GM12878 (cell line): ENCODE measurements at regions not wholly inside any gene's neighbourhood (a gene's known extent, or its start where the extent isn't known, plus 50 kb on each side); places are given as distances from the start of the nearest gene placed in this dataset.

Experiments
- ATAC-seq: fragments of 200-7000 bp; cut with Tn5 transposase; 3 replicates; pipeline ENCODE4 v1.9.1; 2020; ENCODE audit warnings: mild to moderate bottlenecking, moderate library complexity
- BruUV-seq: library from RNA; stranded (reverse); fragments of 400-500 nt; replicated peaks from 2 replicates; lab custom pipeline; 2021; lab: Mats Ljungman, UMichigan
- CTCF ChIA-PET: fragments of 300-600 bp; sonication (Branson Sonifier 250); formaldehyde crosslinking; extraction: SDS; loops from one replicate; lab custom pipeline; 2021; ENCODE audit warnings: inconsistent platforms; lab: Yijun Ruan, JAX
- POLR2A ChIA-PET: fragments of 350-600 bp; formaldehyde crosslinking; extraction: SDS; loops from one replicate; lab custom pipeline; 2021; ENCODE audit warnings: inconsistent platforms; lab: Charles Lee
- RAD21 ChIA-PET: fragments of 300-600 bp; sonication (Branson Sonifier 250); formaldehyde crosslinking; loops from one replicate; lab custom pipeline; 2023; ENCODE audit warnings: antibody characterized with exemption; ENCODE audit not compliant: unreplicated experiment; lab: Charles Lee
- SMC1A ChIA-PET: fragments of 300-600 bp; sonication (Branson Sonifier 250); formaldehyde crosslinking; loops from one replicate; lab custom pipeline; 2023; ENCODE audit not compliant: unreplicated experiment, uncharacterized antibody; lab: Charles Lee
- DNase-seq: peaks from one replicate; pipeline ENCODE4 v3.0.0-alpha.2; 2011; ENCODE audit warnings: low read depth, low spot score
- FAIRE-seq: peaks from 3 replicates; lab custom pipeline; 2011; peaks lifted over from hg19 to GRCh38; lab: Jason Lieb, UNC
- H2AFZ ChIP-seq: 2 replicates; pipeline ENCODE4 v1.6.0; 2011; ENCODE audit warnings: low read depth, low read length, control low read depth; ENCODE audit not compliant: control insufficient read depth
- H3K27ac ChIP-seq: 2 replicates; pipeline ENCODE4 v1.5.1; 2011; ENCODE audit warnings: control low read depth; ENCODE audit not compliant: control insufficient read depth, insufficient read depth
- H3K27me3 ChIP-seq, 2 experiments: replicated peaks in 1 of 2; 2 replicates each; pipeline versions ENCODE4 v1.6.0 to v1.6.1; 2011; ENCODE audit warnings: low read length in 1 of 2; ENCODE audit not compliant: control insufficient read depth in 2 of 2, insufficient read depth in 2 of 2
- H3K36me3 ChIP-seq, 2 experiments: 2 replicates each; pipeline ENCODE4 v1.5.1; 2011; ENCODE audit warnings: low read length in 1 of 2; ENCODE audit not compliant: control insufficient read depth in 2 of 2, insufficient read depth in 2 of 2
- H3K4me1 ChIP-seq: 2 replicates; pipeline ENCODE4 v1.6.1; 2011; ENCODE audit warnings: mild to moderate bottlenecking, low read length, moderate library complexity, mixed read lengths; ENCODE audit not compliant: control insufficient read depth, insufficient read depth
- H3K4me2 ChIP-seq: 2 replicates; pipeline ENCODE4 v1.6.0; 2011; ENCODE audit warnings: control low read depth; ENCODE audit not compliant: control insufficient read depth, insufficient read depth
- H3K4me3 ChIP-seq: fragments of 200-600 bp; sonication (generic); 2 replicates; pipeline ENCODE4 v1.5.1; 2016
- H3K79me2 ChIP-seq: 2 replicates; pipeline ENCODE4 v1.6.0; 2011; ENCODE audit warnings: low read length; ENCODE audit not compliant: control insufficient read depth, insufficient read depth
- H3K9ac ChIP-seq: 2 replicates; pipeline ENCODE4 v1.8.0; 2011; ENCODE audit warnings: low read length, control low read depth, mixed read lengths; ENCODE audit not compliant: control insufficient read depth, insufficient read depth
- H3K9me3 ChIP-seq: replicated peaks from 3 replicates; pipeline ENCODE4 v1.5.1; 2011; ENCODE audit warnings: mild to moderate bottlenecking, low read length; ENCODE audit not compliant: control insufficient read depth, insufficient read depth
- H4K20me1 ChIP-seq: 2 replicates; pipeline ENCODE4 v1.6.0; 2011; ENCODE audit not compliant: control insufficient read depth, insufficient read depth
- CBX5 ChIP-seq: sonication (generic); IDR thresholded peaks from 2 replicates; pipeline ENCODE4 v1.6.1; 2016; ENCODE audit warnings: low read depth, moderate library complexity, mild to moderate bottlenecking, inconsistent platforms
- E2F4 ChIP-seq: IDR thresholded peaks from 2 replicates; pipeline ENCODE4 v1.6.1; 2012; ENCODE audit warnings: low read depth, low read length, improper control_type of control experiment
- JUNB ChIP-seq: IDR thresholded peaks from 2 replicates; pipeline ENCODE4 v1.6.1; 2016; ENCODE audit warnings: antibody characterized with exemption, mild to moderate bottlenecking
- MEF2A ChIP-seq: IDR thresholded peaks from 2 replicates; pipeline ENCODE4 v1.6.1; 2011; ENCODE audit warnings: low read depth, mild to moderate bottlenecking, low read length, moderate library complexity; ENCODE audit not compliant: insufficient read depth
- MXI1 ChIP-seq: fragments of 150-350 bp; IDR thresholded peaks from 2 replicates; pipeline ENCODE4 v1.6.1; 2011; ENCODE audit warnings: low read depth, mild to moderate bottlenecking, inconsistent platforms, low read length, improper control_type of control experiment
- PRDM15 ChIP-seq: fragments of 450-650 bp; formaldehyde crosslinking; IDR thresholded peaks from 2 replicates; pipeline ENCODE4 v1.4.0; 2020; ENCODE audit warnings: mild to moderate bottlenecking, moderate library complexity
- RBBP5 ChIP-seq: fragments of 200-600 bp; sonication (generic); conservative IDR thresholded peaks from 2 replicates; pipeline ENCODE4 v1.6.1; 2016
- SKIL ChIP-seq: fragments of 450-650 bp; IDR thresholded peaks from 2 replicates; pipeline ENCODE4 v1.6.1; 2017; ENCODE audit warnings: mild to moderate bottlenecking, low read depth, inconsistent platforms; ENCODE audit not compliant: poor library complexity, severe bottlenecking
- SMARCA5 ChIP-seq: fragments of 450-650 bp; IDR thresholded peaks from 2 replicates; pipeline ENCODE4 v1.6.1; 2017; ENCODE audit warnings: mild to moderate bottlenecking
- SREBF1 ChIP-seq: IDR thresholded peaks from 2 replicates; pipeline ENCODE4 v1.6.1; 2012; ENCODE audit warnings: mild to moderate bottlenecking, low read length
- SRF ChIP-seq, 2 experiments: IDR thresholded peaks; 2 replicates each; pipeline ENCODE4 v1.6.1; 2011; ENCODE audit warnings: low read depth in 2 of 2, low read length in 2 of 2, mild to moderate bottlenecking in 1 of 2, moderate library complexity in 1 of 2
- TCF3 ChIP-seq: IDR thresholded peaks from 2 replicates; pipeline ENCODE4 v1.6.1; 2012; ENCODE audit warnings: low read depth, mild to moderate bottlenecking, low read length, borderline replicate concordance; ENCODE audit not compliant: insufficient read depth
- ZBTB4 ChIP-seq: fragments of 450-650 bp; formaldehyde crosslinking; IDR thresholded peaks from 2 replicates; pipeline ENCODE4 v1.4.0; 2022; ENCODE audit warnings: mild to moderate bottlenecking, moderate library complexity
- WGBS: methylation state at CpG from one replicate; pipeline ENCODE4 v1.1.6; 2016; ENCODE audit warnings: low lambda C conversion rate; ENCODE audit not compliant: insufficient replicate concordance, insufficient coverage; ENCODE audit errors: missing lambda C conversion rate; 5-methylcytosine and 5-hydroxymethylcytosine counted together
- in situ Hi-C: fragments of 300-500 bp; cut with MboI; formaldehyde crosslinking; loops from 9 replicates; pipeline ENCODE4 v1.14.3; 2018; ENCODE audit warnings: mixed read lengths
- intact Hi-C: fragments of 100-400 bp; cut with micrococcal nuclease; formaldehyde crosslinking; loops from one replicate; pipeline ENCODE4 v1.14.2; 2022; ENCODE audit not compliant: unreplicated experiment

GRCh38 chr4:175325230-175325629 lies 407.1 kb downstream of the ADAM29 start (continued):
- no peak for TF ChIP-seq E2F4

GRCh38 chr4:175326796-175327195 lies 408.6 kb downstream of the ADAM29 start:
- ATAC-seq: no peak
- no peak for TF ChIP-seq PRDM15 (CRISPR knock-in tag)
- no peak for TF ChIP-seq ZBTB4
- no peak for TF ChIP-seq MXI1
- no peak for TF ChIP-seq SREBF1
- TF ChIP-seq SKIL: no peak
- no peak for TF ChIP-seq MEF2A
- TF ChIP-seq SRF (IDR thresholded peaks at IDR 0.05; ENCODE audit: low read depth in 2 of 2, low read length in 2 of 2): no peak
- TF ChIP-seq RBBP5: no peak
- no peak for TF ChIP-seq JUNB
- TF ChIP-seq TCF3: no peak
- TF ChIP-seq CBX5: no peak
- no peak for TF ChIP-seq SMARCA5

More at GRCh38 chr4:175326796-175327195, 408.6 kb downstream of the ADAM29 start:
- Histone ChIP-seq H3K4me1 (no peaks in the 10 kb centered on the region), H2AFZ (no peak overlapping the region), H3K4me2 (no peak overlapping the region), H3K36me3 (no peaks in the 10 kb centered on the region), H3K9me3 (no peaks in the 10 kb centered on the region), H3K79me2 (no peaks in the 10 kb centered on the region), H4K20me1 (no peaks in the 10 kb centered on the region), H3K4me3 (no peak overlapping the region), H3K27ac (no peak overlapping the region), H3K27me3 (no peaks in the 10 kb centered on the region), H3K9ac (no peak overlapping the region)
- RAD21 ChIA-PET: no interaction called here
- 33% methylated on average over 3 of the region's 3 CpGs for WGBS
- no TSS peak for BruUV-seq
- intact Hi-C loops (no loop called here), in situ Hi-C loops (no loop called here)
- DNase-seq (no peak), FAIRE-seq (no peak)
- SMC1A ChIA-PET: interaction anchor here (1.1 kb wide), 1 partner anchor 585 kb away, joined by 3 read pairs; no protein-coding TSS in a partner anchor
- POLR2A ChIA-PET: no interaction called here
- CTCF ChIA-PET: no interaction called here
